Endothelial cell of umbilical vein (primary cell): ENCODE measurements at regions not wholly inside any gene's neighbourhood (a gene's known extent, or its start where the extent isn't known, plus 50 kb on each side); places are given as distances from the start of the nearest gene placed in this dataset.

Experiments
- CTCF ChIP-seq, 2 donors: IDR thresholded peaks; 1 replicate in 1 of 2; 2 replicates in 1 of 2; pipeline ENCODE4 v1.5.1; 2011; ENCODE audit warnings: low read length in 2 of 2, mild to moderate bottlenecking in 2 of 2, moderate library complexity in 2 of 2, control low read depth in 1 of 2, inconsistent platforms in 1 of 2, low read depth in 1 of 2; ENCODE audit not compliant: insufficient read depth in 1 of 2; ENCODE audit errors: extremely low read depth in 1 of 2
- POLR2A ChIP-seq: IDR thresholded peaks from 2 replicates; pipeline ENCODE4 v1.6.1; 2012; ENCODE audit warnings: low read depth, mild to moderate bottlenecking, control low read depth, low read length

GRCh38 chr10:107342711-107343110 is 178.2 kb upstream of the SORCS1 start:
- TF ChIP-seq CTCF (IDR thresholded peaks at IDR 0.05; ENCODE audit: extremely low read depth in 1 of 2, insufficient read depth in 1 of 2, low read depth in 1 of 2, low read length in 2 of 2) (no peak), POLR2A (no peak)
